ENCODE measurements at regions not wholly inside any gene's neighbourhood (a gene's known extent, or its start where the extent isn't known, plus 50 kb on each side); places are given as distances from the start of the nearest gene placed in this dataset.

- no peak for DNase-seq (ENCODE audit: low spot score)
Observed at GRCh38 chr16:86117235-86117634, 218.3 kb downstream of the IRF8 start.

DNA sequence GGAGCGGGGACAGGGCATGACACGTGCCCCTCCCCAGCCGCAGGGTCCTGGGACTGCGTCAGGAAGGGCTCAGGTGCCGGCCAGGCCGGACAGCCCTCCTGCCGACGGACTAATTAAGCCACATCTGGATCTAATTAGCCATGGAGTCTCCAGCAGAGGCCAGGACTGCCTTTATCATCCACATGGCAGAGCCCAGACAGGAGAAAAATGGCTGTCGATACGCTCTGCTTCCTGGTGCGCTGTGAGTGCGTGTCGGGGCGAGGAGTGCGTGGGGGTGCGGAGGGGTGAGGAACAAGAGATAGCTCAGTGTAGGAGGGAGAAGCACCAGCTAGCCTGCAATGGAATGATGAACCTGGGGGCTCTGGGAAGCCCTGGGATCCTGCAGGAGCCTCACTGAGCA lies 218.8 kb downstream of the IRF8 start:
- DNase-seq (ENCODE audit: low spot score), result no peak

DNA sequence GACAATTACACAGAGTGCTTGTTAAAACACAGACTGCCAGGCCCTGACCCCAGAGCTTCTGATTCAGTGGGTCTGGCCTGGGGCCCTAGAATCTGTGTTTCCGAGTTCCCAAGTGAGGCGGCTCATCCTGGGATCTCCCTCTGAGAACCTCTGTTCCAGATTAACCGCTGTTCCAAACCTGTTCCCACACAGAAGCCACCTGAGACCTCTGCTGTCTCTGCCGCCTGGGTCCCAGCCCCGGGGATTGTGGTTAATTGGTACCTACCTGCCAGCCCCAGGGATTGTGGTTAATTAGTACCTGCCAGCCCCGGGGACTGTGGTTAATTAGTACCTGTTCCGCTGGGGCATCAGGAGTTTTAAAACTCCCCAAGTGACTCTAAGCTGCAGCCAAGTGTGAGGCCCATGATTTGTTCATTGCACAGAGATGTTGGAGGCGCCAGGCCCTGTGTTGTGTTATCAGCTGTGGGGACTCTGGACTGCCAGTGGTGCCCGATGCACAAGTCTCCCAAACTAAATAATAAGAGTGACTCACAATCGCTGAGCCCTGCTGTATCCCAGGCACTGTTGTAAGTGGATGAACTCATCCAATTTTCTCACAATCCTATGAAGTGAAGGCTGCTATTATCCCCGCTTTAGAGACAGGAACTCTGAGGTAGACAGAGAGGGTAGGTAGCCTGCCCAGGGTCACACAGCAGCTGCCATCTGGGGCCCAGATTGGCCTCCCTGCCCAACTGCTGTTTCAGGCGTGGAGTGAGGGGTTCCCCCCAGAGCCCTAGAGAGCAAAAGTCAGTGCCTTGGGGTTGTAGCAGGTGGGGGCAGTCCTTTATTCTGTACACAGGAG lies 219.7 kb downstream of the IRF8 start:
- DNase-seq (ENCODE audit: low spot score), result peak; percentile 33

DNA sequence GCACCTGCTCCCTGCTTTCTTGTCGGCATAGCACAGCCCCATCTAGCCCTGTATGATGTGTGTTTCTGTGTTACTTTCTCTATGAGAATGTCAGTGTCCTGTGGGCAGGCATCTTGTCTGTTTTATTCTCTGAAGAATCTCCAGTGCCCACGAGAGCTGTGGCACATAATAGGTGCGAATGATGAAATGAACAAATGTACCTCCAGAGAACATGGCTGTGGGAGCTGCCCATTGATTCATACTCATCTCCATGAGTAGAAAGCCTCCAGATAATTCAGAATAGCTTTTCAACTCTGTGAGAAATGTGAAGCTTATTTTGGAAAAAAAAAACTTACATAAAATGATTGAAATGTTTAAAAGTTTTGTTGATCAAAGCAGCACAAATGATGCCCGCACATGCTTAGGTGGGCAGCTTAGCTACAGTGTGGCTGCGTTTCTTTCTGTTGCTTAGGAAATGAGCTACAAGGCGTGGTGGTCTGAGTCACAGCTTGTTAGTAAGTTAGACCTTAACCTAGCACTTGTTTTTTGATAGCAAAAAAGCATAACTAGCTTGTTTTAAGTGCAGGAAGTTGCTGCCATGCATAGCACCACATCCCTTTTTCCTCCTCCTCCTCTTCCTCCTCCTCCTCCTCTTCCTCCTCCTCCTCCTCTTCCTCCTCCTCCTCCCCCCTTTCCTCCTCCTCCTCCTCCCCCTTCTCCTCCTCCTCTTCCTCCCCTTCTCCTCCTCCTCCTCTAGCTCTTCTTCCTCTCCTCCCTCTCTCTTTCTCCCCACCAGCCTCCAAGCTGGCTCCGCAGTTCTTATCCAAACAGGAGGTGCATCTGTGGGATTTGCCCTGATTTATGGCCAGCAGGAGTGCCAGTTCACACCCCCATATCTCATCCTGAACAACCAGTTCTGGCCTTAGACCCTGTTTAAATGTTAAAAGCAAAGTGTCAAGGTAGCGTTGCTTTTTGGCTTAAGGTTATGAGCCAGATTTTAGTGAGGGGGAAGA lies 221.5 kb downstream of the IRF8 start:
- peak; percentile 65 for DNase-seq (ENCODE audit: low spot score)

GRCh38 chr16:86121374-86122010 lies 222.5 kb downstream of the IRF8 start:
- DNase-seq (ENCODE audit: low spot score), result no peak

- DNase-seq (ENCODE audit: low spot score), result no peak
Observed at GRCh38 chr16:86122681-86123342, 223.8 kb downstream of the IRF8 start.

DNA sequence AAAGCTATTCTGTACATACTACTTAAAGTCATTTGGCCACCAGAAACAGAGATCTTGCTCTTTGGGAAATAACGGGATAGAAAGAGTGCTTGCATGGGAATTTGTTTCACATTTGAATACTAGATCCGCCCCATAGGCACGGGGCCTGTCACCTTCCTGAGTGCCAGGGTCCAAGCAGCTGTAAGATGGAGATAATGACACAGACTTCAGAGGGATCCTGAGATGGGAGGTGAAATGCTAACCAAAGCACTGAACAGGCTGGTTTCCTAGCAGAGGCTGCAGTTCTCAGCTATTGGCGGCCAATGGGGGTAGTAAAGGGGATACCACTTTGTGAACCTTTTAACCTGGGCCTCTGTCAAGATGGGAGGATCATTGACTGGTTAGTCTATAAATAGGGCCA lies 225.4 kb downstream of the IRF8 start:
- no peak for DNase-seq (ENCODE audit: low spot score)

- DNase-seq (ENCODE audit: low spot score), result no peak
Observed at GRCh38 chr16:86126891-86127290, 227.9 kb downstream of the IRF8 start.

- DNase-seq (ENCODE audit: low spot score), result no peak
Observed at GRCh38 chr16:86127366-86127765, 228.4 kb downstream of the IRF8 start.

- no peak for DNase-seq (ENCODE audit: low spot score)
Observed at GRCh38 chr16:86128246-86128645, 229.3 kb downstream of the IRF8 start.

- DNase-seq (ENCODE audit: low spot score), result no peak
Observed at GRCh38 chr16:86129541-86129940, 230.6 kb downstream of the IRF8 start.

GRCh38 chr16:86133377-86133776 lies 234.4 kb downstream of the IRF8 start:
- DNase-seq (ENCODE audit: low spot score), result no peak

GRCh38 chr16:86133847-86134375 lies 234.9 kb downstream of the IRF8 start:
- DNase-seq (ENCODE audit: low spot score), result no peak

DNA sequence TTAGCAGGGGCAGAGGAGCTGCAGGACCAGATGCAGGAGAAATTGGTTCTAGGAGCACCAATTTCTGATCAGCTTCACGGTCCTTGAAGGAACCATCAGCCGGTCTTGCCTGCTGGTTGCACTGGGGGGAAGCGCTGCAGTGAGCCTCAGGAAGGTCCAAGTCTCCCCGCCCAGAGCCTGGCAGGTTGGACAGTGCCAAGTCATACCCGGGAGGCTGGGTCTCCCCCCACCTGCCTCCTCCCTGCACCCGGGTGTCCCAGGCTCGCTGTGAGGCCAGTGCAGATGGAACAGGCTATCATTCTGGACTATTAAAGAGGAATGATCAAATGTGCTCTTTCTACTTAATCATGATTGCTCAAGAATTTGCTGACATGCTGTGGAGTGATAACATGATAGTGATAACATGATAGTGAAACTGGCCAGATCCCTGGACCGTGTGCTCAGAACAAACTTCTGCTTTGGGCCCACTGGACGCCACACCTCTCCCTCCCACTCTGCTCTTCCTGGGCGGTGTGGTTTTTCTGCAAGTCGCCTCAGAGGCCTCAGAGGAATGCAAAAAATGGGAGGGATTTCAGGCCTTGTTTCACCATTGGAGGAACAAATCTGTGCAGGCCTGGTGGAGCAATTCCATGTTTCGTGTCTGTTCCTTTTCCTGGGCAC lies 236.0 kb downstream of the IRF8 start:
- no peak for DNase-seq (ENCODE audit: low spot score)

DNA sequence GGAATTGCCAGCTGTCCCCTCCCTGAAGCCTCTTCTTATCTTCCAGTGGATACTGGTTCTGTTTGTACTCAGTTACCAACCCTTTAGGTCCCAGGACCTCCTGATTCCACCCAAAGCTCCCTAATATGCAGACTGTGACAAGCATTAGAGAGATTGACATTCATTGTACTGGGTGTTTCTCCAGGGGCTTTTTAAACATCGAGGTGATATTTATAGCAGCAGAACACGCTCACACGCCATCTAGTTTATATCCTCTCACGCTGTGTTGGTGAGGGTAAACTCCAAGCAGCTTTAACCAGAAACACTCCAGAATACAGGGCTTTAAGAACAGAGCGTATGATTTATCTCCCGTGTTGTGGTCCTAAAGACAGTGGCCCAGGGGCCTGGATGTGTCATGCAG lies 238.4 kb downstream of the IRF8 start:
- DNase-seq (ENCODE audit: low spot score), result no peak

DNA sequence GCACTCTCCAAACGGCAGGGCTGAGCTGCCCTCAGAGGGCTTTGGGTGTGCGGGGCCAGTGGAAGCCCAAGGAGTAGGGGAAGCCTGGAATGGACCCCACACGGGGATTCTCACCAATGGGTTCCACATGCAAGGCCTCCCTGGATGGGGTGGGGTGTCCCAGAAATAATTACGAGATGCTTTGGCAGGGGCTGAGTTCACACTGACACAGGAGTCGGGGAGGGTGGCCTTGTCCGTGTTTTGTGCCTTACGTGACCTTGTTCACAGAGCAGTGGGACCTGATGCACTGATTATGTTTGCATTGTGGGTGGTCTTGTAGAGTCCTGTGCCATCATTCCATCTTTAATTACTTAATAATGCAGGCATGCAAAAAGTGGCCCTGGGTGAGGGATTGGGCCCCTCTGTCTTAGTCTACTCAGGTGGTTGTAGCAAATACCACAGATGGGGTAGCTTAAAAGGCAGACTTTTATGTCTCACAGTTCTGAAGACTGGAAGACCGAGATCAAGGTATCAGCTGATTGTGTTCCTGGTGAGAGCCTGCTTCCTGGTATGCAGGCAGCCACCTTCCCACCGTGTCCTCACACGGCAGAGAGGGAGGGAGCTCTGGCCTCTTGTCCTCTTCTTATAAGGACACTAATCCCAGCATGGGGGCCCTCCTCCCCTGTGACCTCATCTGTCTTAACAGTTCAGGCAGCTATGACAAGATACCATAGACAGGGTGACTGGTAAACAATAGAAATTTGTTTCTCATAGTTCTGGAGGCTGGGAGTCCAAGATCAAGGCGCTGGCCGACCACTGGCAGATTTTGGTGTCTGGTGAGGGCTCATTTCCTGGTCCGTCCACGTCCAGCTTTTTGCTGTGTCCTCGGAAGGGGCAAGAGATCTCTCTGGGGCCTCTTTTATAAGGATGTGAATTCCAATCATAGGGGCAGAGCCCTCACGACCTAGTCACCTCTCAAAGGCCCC lies 239.4 kb downstream of the IRF8 start:
- DNase-seq (ENCODE audit: low spot score), result no peak

GRCh38 chr16:86142801-86143236 lies 243.9 kb downstream of the IRF8 start:
- DNase-seq (ENCODE audit: low spot score), result peak; percentile 93

- no peak for DNase-seq (ENCODE audit: low spot score)
Observed at GRCh38 chr16:86143666-86144065, 244.7 kb downstream of the IRF8 start.

- DNase-seq (ENCODE audit: low spot score), result no peak
Observed at GRCh38 chr16:86145669-86146068, 246.7 kb downstream of the IRF8 start.
